ENCODE measurements at regions not wholly inside any gene's neighbourhood (a gene's known extent, or its start where the extent isn't known, plus 50 kb on each side); places are given as distances from the start of the nearest gene placed in this dataset.

- no peak for DNase-seq
Measured at GRCh38 chr3:189118896-189119295, 52.9 kb upstream of the TPRG1 start.

GRCh38 chr3:189119950-189120349, 51.8 kb upstream of the TPRG1 start:
- DNase-seq: no peak

- DNase-seq: no peak
Measured at GRCh38 chr3:189121092-189121491, 50.7 kb upstream of the TPRG1 start.

Data from NCI-H2081 (cell line).